ENCODE measurements at regions not wholly inside any gene's neighbourhood (a gene's known extent, or its start where the extent isn't known, plus 50 kb on each side); places are given as distances from the start of the nearest gene placed in this dataset.

DNA sequence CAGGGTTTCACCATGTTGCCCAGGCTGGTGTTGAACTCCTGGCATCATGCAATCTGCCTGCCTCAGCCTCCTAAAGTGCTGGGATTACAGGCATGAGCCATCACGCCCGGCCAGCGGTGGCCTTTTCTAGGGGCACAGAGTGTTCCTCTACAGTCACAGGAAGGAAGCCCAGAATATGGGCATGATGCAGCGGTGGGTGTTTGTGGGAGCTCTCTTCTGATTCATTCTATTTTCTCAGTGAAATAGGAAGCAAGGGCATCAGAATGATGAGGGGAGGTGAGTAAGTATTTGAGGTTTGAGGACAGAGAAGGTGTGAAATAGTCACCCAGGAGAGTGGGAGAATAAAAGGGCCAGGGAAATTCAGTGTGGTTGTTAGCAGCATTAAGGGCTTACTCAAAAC, 70.3 kb upstream of the PSME4 start:
- TF ChIP-seq, protein P1, sequence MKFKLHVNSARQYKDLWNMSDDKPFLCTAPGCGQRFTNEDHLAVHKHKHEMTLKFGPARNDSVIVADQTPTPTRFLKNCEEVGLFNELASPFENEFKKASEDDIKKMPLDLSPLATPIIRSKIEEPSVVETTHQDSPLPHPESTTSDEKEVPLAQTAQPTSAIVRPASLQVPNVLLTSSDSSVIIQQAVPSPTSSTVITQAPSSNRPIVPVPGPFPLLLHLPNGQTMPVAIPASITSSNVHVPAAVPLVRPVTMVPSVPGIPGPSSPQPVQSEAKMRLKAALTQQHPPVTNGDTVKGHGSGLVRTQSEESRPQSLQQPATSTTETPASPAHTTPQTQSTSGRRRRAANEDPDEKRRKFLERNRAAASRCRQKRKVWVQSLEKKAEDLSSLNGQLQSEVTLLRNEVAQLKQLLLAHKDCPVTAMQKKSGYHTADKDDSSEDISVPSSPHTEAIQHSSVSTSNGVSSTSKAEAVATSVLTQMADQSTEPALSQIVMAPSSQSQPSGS (IDR thresholded peaks at IDR 0.05; ENCODE audit: low read length) = no peak
- TF ChIP-seq, protein P2, sequence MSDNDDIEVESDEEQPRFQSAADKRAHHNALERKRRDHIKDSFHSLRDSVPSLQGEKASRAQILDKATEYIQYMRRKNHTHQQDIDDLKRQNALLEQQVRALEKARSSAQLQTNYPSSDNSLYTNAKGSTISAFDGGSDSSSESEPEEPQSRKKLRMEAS (IDR thresholded peaks at IDR 0.05) = no peak
- TF ChIP-seq YY1 (IDR thresholded peaks at IDR 0.05; ENCODE audit: low read depth, low read length) (no peak), POLR2A (IDR thresholded peaks at IDR 0.05; ENCODE audit: control extremely low read depth in 1 of 2, low read depth in 2 of 2, low read length in 2 of 2) (no peak)
- TF ChIP-seq, protein P3, sequence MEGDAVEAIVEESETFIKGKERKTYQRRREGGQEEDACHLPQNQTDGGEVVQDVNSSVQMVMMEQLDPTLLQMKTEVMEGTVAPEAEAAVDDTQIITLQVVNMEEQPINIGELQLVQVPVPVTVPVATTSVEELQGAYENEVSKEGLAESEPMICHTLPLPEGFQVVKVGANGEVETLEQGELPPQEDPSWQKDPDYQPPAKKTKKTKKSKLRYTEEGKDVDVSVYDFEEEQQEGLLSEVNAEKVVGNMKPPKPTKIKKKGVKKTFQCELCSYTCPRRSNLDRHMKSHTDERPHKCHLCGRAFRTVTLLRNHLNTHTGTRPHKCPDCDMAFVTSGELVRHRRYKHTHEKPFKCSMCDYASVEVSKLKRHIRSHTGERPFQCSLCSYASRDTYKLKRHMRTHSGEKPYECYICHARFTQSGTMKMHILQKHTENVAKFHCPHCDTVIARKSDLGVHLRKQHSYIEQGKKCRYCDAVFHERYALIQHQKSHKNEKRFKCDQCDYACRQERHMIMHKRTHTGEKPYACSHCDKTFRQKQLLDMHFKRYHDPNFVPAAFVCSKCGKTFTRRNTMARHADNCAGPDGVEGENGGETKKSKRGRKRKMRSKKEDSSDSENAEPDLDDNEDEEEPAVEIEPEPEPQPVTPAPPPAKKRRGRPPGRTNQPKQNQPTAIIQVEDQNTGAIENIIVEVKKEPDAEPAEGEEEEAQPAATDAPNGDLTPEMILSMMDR (IDR thresholded peaks at IDR 0.05; ENCODE audit: control extremely low read depth in 1 of 3, insufficient read depth in 1 of 3, low read depth in 1 of 3, low read length in 3 of 3) = no peak

Data from H1 (cell line).